Ovary (tissue), 3 donors: ENCODE measurements at regions not wholly inside any gene's neighbourhood (a gene's known extent, or its start where the extent isn't known, plus 50 kb on each side); places are given as distances from the start of the nearest gene placed in this dataset.
"Not testable (repeated sequence)": the region's sequence is repeated elsewhere in the genome, so short reads cannot be mapped to it uniquely, and the experiment has no call there.

Source experiments
- CTCF ChIP-seq, 3 donors: fragments of 450-650 bp in 2 of 3; fragments of 200-600 bp in 1 of 3; IDR thresholded peaks; one replicate each; pipeline versions ENCODE4 v1.5.1 to v1.8.0; 2016 to 2022; ENCODE audit warnings: antibody characterized with exemption in 3 of 3, mild to moderate bottlenecking in 1 of 3
- EP300 ChIP-seq: sonication (generic); formaldehyde crosslinking; IDR thresholded peaks from one replicate; pipeline ENCODE4 v1.6.1; 2017; ENCODE audit warnings: antibody characterized with exemption
- POLR2A ChIP-seq: fragments of 450-650 bp; IDR thresholded peaks from one replicate; pipeline ENCODE4 v1.6.1; 2017; ENCODE audit warnings: antibody characterized with exemption, mild to moderate bottlenecking, moderate library complexity
- donor health status: DM: no; HTN: no; CAD: no.

- not testable (repeated sequence) for TF ChIP-seq CTCF (IDR thresholded peaks at IDR 0.05); POLR2A; EP300
Measured at GRCh38 chr12:131645557-131645956, 65.3 kb upstream of the SFSWAP start.
